ENCODE measurements at regions not wholly inside any gene's neighbourhood (a gene's known extent, or its start where the extent isn't known, plus 50 kb on each side); places are given as distances from the start of the nearest gene placed in this dataset.

- FAIRE-seq = no peak
Measured at GRCh38 chr15:85935182-85935581, 140.5 kb upstream of the KLHL25 start.

GRCh38 chr15:85937661-85938060 lies 142.0 kb upstream of the AGBL1 start:
- no peak for DNase-seq (ENCODE audit: insufficient read length, low spot score)
- no peak for FAIRE-seq

More at GRCh38 chr15:85935182-85935581, 140.5 kb upstream of the KLHL25 start:
- no peak for DNase-seq (ENCODE audit: insufficient read length, low spot score)

GRCh38 chr15:85941186-85941855 lies 138.3 kb upstream of the AGBL1 start:
- no peak for DNase-seq (ENCODE audit: insufficient read length, low spot score)
- no peak for FAIRE-seq

GRCh38 chr15:85942632-85943031 lies 137.0 kb upstream of the AGBL1 start:
- DNase-seq (ENCODE audit: insufficient read length, low spot score) (no peak), FAIRE-seq (no peak)

- DNase-seq (ENCODE audit: insufficient read length, low spot score) = no peak
- FAIRE-seq = no peak
Measured at GRCh38 chr15:85943151-85943550, 136.5 kb upstream of the AGBL1 start.

- no peak for FAIRE-seq
- no peak for DNase-seq (ENCODE audit: insufficient read length, low spot score)
Measured at GRCh38 chr15:85943791-85944190, 135.9 kb upstream of the AGBL1 start.

- FAIRE-seq = no peak
Measured at GRCh38 chr15:85947021-85947420, 132.7 kb upstream of the AGBL1 start.

GRCh38 chr15:85947936-85948335 lies 131.7 kb upstream of the AGBL1 start:
- FAIRE-seq (no peak), DNase-seq (ENCODE audit: insufficient read length, low spot score) (no peak)

More at GRCh38 chr15:85947021-85947420, 132.7 kb upstream of the AGBL1 start:
- no peak for DNase-seq (ENCODE audit: insufficient read length, low spot score)

- FAIRE-seq (no peak), DNase-seq (ENCODE audit: insufficient read length, low spot score) (no peak)
Measured at GRCh38 chr15:85950101-85950500, 129.6 kb upstream of the AGBL1 start.

- DNase-seq (ENCODE audit: insufficient read length, low spot score) = no peak
- no peak for FAIRE-seq
Measured at GRCh38 chr15:85954586-85954985, 125.1 kb upstream of the AGBL1 start.

GRCh38 chr15:85955501-85956391 lies 123.9 kb upstream of the AGBL1 start:
- peak; percentile 73 for FAIRE-seq
- no peak for DNase-seq (ENCODE audit: insufficient read length, low spot score)

- no peak for DNase-seq (ENCODE audit: insufficient read length, low spot score)
- FAIRE-seq = no peak
Measured at GRCh38 chr15:85956532-85957275, 123.0 kb upstream of the AGBL1 start.

GRCh38 chr15:85959611-85960010 lies 120.1 kb upstream of the AGBL1 start:
- FAIRE-seq (no peak), DNase-seq (ENCODE audit: insufficient read length, low spot score) (no peak)

GRCh38 chr15:85960381-85960780 lies 119.3 kb upstream of the AGBL1 start:
- DNase-seq (ENCODE audit: insufficient read length, low spot score) (no peak), FAIRE-seq (no peak)

- no peak for DNase-seq (ENCODE audit: insufficient read length, low spot score)
Measured at GRCh38 chr15:85961821-85962220, 117.8 kb upstream of the AGBL1 start.

GRCh38 chr15:85963262-85963760 lies 116.4 kb upstream of the AGBL1 start:
- FAIRE-seq (no peak), DNase-seq (ENCODE audit: insufficient read length, low spot score) (no peak)

More at GRCh38 chr15:85961821-85962220, 117.8 kb upstream of the AGBL1 start:
- no peak for FAIRE-seq

- DNase-seq (ENCODE audit: insufficient read length, low spot score) (no peak), FAIRE-seq (no peak)
Measured at GRCh38 chr15:85964471-85964870, 115.2 kb upstream of the AGBL1 start.

- no peak for FAIRE-seq
- DNase-seq (ENCODE audit: insufficient read length, low spot score) = no peak
Measured at GRCh38 chr15:85967553-85967952, 112.1 kb upstream of the AGBL1 start.

GRCh38 chr15:85972805-85973540 lies 106.7 kb upstream of the AGBL1 start:
- no peak for DNase-seq (ENCODE audit: insufficient read length, low spot score)
- FAIRE-seq = no peak

- no peak for FAIRE-seq
- no peak for DNase-seq (ENCODE audit: insufficient read length, low spot score)
Measured at GRCh38 chr15:85973584-85974347, 105.9 kb upstream of the AGBL1 start.
